H1 (cell line): ENCODE measurements at regions not wholly inside any gene's neighbourhood (a gene's known extent, or its start where the extent isn't known, plus 50 kb on each side); places are given as distances from the start of the nearest gene placed in this dataset.

Source experiments
- BACH1 ChIP-seq: IDR thresholded peaks from 2 replicates; pipeline ENCODE4 v1.6.1; 2012; ENCODE audit warnings: low read length, improper control_type of control experiment
- KDM4A ChIP-seq: IDR thresholded peaks from one replicate; pipeline ENCODE4 v1.7.1; 2012; ENCODE audit warnings: low read depth, mild to moderate bottlenecking, moderate library complexity, low read length, inconsistent platforms; ENCODE audit not compliant: severe bottlenecking
- SIX5 ChIP-seq: IDR thresholded peaks from 2 replicates; pipeline ENCODE4 v1.6.1; 2011; ENCODE audit warnings: mild to moderate bottlenecking, low read depth, low read length
- SP2 ChIP-seq: IDR thresholded peaks from 2 replicates; pipeline ENCODE4 v1.6.1; 2012; ENCODE audit warnings: mild to moderate bottlenecking, low read length, inconsistent platforms
- TEAD4 ChIP-seq: IDR thresholded peaks from 2 replicates; pipeline ENCODE4 v1.6.1; 2012; ENCODE audit warnings: low read depth, low read length, inconsistent platforms, mixed read lengths
- TF ChIP-seq, protein P1 (sequence below): IDR thresholded peaks from 2 replicates; pipeline ENCODE4 v1.6.1; 2012; ENCODE audit warnings: inconsistent platforms

DNA sequence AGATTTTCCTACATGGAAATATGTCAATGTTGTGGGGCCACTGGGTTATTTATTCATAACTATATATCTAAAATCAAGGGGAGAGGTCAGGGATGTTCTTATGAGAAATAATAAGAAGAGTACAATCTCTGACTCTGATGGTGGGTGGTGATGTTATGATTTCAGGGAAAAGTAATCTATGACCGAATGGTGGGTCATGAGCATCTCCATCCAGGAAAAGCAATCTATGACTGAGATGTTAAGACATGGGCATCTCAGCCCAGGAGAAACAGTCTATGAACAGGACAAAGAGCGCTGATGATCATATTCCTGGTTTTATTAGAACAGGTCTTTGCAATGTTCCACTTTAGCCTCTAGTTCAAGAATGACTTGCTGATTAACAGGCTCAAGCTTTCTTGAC is 137.1 kb downstream of the ARSF start (continued):
- TF ChIP-seq TEAD4 (no peak), KDM4A (no peak), SP2 (no peak), SIX5 (no peak), BACH1 (no peak)
- TF ChIP-seq, protein P1, sequence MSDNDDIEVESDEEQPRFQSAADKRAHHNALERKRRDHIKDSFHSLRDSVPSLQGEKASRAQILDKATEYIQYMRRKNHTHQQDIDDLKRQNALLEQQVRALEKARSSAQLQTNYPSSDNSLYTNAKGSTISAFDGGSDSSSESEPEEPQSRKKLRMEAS: no peak
